GM19395 (cell line): ENCODE measurements at regions not wholly inside any gene's neighbourhood (a gene's known extent, or its start where the extent isn't known, plus 50 kb on each side); places are given as distances from the start of the nearest gene placed in this dataset.

Experiments used
- ATAC-seq: cut with Tn5 transposase; IDR thresholded peaks from one replicate; pipeline ENCODE4 v1.9.1; 2021; ENCODE audit warnings: mild to moderate bottlenecking, moderate library complexity; ENCODE audit not compliant: unreplicated experiment

- no peak for ATAC-seq
Measured at GRCh38 chr4:27472364-27472763, 611.7 kb downstream of the STIM2 start.

GRCh38 chr4:27474691-27475090 is 614.0 kb downstream of the STIM2 start:
- no peak for ATAC-seq

GRCh38 chr4:27484216-27484615 is 623.6 kb downstream of the STIM2 start:
- ATAC-seq = no peak

GRCh38 chr4:27490315-27490714 is 629.7 kb downstream of the STIM2 start:
- ATAC-seq = no peak

GRCh38 chr4:27490766-27491165 is 630.1 kb downstream of the STIM2 start:
- no peak for ATAC-seq

GRCh38 chr4:27506401-27506800 is 645.8 kb downstream of the STIM2 start:
- no peak for ATAC-seq

GRCh38 chr4:27514711-27515110 is 654.1 kb downstream of the STIM2 start:
- no peak for ATAC-seq

- no peak for ATAC-seq
Measured at GRCh38 chr4:27515140-27515539, 654.5 kb downstream of the STIM2 start.

- no peak for ATAC-seq
Measured at GRCh38 chr4:27518876-27519275, 658.2 kb downstream of the STIM2 start.

GRCh38 chr4:27524224-27524623 is 663.6 kb downstream of the STIM2 start:
- no peak for ATAC-seq

- ATAC-seq = no peak
Measured at GRCh38 chr4:27534488-27534887, 673.8 kb downstream of the STIM2 start.

GRCh38 chr4:27568236-27568951 is 707.8 kb downstream of the STIM2 start:
- ATAC-seq = no peak

- no peak for ATAC-seq
Measured at GRCh38 chr4:27568952-27569319, 708.3 kb downstream of the STIM2 start.

GRCh38 chr4:27574743-27575142 is 714.1 kb downstream of the STIM2 start:
- ATAC-seq = no peak

GRCh38 chr4:27577951-27578350 is 717.3 kb downstream of the STIM2 start:
- no peak for ATAC-seq

GRCh38 chr4:27592738-27593137 is 732.1 kb downstream of the STIM2 start:
- ATAC-seq = no peak

GRCh38 chr4:27594922-27595321 is 734.3 kb downstream of the STIM2 start:
- no peak for ATAC-seq

- no peak for ATAC-seq
Measured at GRCh38 chr4:27595571-27596360, 735.1 kb downstream of the STIM2 start.

- no peak for ATAC-seq
Measured at GRCh38 chr4:27602172-27602571, 741.5 kb downstream of the STIM2 start.

GRCh38 chr4:27604692-27605091 is 744.1 kb downstream of the STIM2 start:
- no peak for ATAC-seq

- ATAC-seq = no peak
Measured at GRCh38 chr4:27616166-27616565, 755.5 kb downstream of the STIM2 start.

GRCh38 chr4:27619435-27619834 is 758.8 kb downstream of the STIM2 start:
- ATAC-seq = no peak
